Heart left ventricle (tissue), 13 donors: ENCODE measurements at regions not wholly inside any gene's neighbourhood (a gene's known extent, or its start where the extent isn't known, plus 50 kb on each side); places are given as distances from the start of the nearest gene placed in this dataset.

Source experiments
- CTCF ChIP-seq, 12 donors: fragments of 200-600 bp; sonication (generic) in 4 of 12; IDR thresholded peaks; one replicate each; pipeline versions ENCODE4 v1.5.0 to v1.8.0; 2018 to 2022; ENCODE audit warnings: antibody characterized with exemption in 12 of 12, mild to moderate bottlenecking in 5 of 12
- POLR2A ChIP-seq, 2 donors: fragments of 450-650 bp; IDR thresholded peaks; one replicate each; pipeline ENCODE4 v1.6.1; 2017; ENCODE audit warnings: antibody characterized with exemption in 2 of 2, mild to moderate bottlenecking in 2 of 2, moderate library complexity in 2 of 2
- donor health status: ischemic (EF 13 %, LVEDD 7.1; RV severe dilation, severe dysfunction).
- donor health status: DM: no; HTN: yes; CAD: no.
- donor health status: DM: no; HTN: no; CAD: no.
- donor health status: ischemic (EF 25% LVEDD 6.9; RV normal size, moderate dysfunction).
- donor health status: ischemic (EF 25% LVEDD 5.7; RV mildly dilated, moderate dysfunction).
- donor health status: ischemic (EF 35%, LVEDD 5.7; RV mildly dilated, moderate dysfunction).
- donor health status: nonischemic (EF 11% LVEDD 7.7; RV severe dilation, severe dysfunction).
- donor health status: DM: yes; HTN: yes; CAD: no.
- donor health status: PGD.
- donor health status: ischemic (EF 29% LVEDD 5.4; RV normal size, mild dysfunction).
- donor health status: nonischemic (EF 23%, LVEDD 6.1; RV moderate dilation, normal function).

DNA sequence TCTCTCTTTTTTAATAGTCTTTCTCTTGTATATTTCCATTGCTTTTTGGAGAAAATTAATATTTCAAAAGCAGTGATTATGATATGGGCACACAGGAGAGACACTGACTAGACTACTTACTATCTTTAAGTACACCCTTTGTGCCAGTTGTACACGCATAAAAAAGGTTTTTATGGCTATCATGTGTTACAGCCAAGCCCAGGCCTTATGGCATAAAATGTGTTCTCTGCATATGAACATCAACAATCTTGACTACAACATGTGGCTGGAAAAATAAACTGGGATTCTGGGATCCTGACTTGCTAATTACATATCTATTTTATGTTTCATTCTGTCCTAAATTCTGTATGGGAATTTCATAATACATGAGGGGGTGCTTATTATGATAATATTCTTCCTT, 1401.8 kb downstream of the SLITRK5 start:
- no peak for TF ChIP-seq CTCF (IDR thresholded peaks at IDR 0.05)
- no peak for TF ChIP-seq POLR2A (IDR thresholded peaks at IDR 0.05)
